GM12874 (cell line): ENCODE measurements at regions not wholly inside any gene's neighbourhood (a gene's known extent, or its start where the extent isn't known, plus 50 kb on each side); places are given as distances from the start of the nearest gene placed in this dataset.
A peak's percentile ranks its signal among the peaks of the same experiment; 100 is the strongest.

Experiments used
- CTCF ChIP-seq: IDR thresholded peaks from 2 replicates; pipeline ENCODE4 v1.5.1; 2011; ENCODE audit warnings: low read depth, mild to moderate bottlenecking, control low read depth, low read length, moderate library complexity; ENCODE audit not compliant: insufficient read depth

- TF ChIP-seq CTCF = no peak
Measured at GRCh38 chr18:27695503-27695902, 481.4 kb downstream of the CDH2 start.

- no peak for TF ChIP-seq CTCF
Measured at GRCh38 chr18:27695052-27695451, 481.9 kb downstream of the CDH2 start.

- TF ChIP-seq CTCF = no peak
Measured at GRCh38 chr18:27688581-27688980, 488.3 kb downstream of the CDH2 start.

GRCh38 chr18:27687351-27687979 is 489.5 kb downstream of the CDH2 start:
- no peak for TF ChIP-seq CTCF

- peak; percentile 32; the same call in 1 of the 2 replicates for TF ChIP-seq CTCF
Measured at GRCh38 chr18:27685807-27686412, 491.0 kb downstream of the CDH2 start.

- TF ChIP-seq CTCF = no peak
Measured at GRCh38 chr18:27685091-27685490, 491.8 kb downstream of the CDH2 start.

- TF ChIP-seq CTCF = no peak
Measured at GRCh38 chr18:27674411-27674810, 489.3 kb upstream of the CHST9 start.

GRCh38 chr18:27673861-27674260 is 488.8 kb upstream of the CHST9 start:
- no peak for TF ChIP-seq CTCF
